ENCODE measurements at regions not wholly inside any gene's neighbourhood (a gene's known extent, or its start where the extent isn't known, plus 50 kb on each side); places are given as distances from the start of the nearest gene placed in this dataset.

DNA sequence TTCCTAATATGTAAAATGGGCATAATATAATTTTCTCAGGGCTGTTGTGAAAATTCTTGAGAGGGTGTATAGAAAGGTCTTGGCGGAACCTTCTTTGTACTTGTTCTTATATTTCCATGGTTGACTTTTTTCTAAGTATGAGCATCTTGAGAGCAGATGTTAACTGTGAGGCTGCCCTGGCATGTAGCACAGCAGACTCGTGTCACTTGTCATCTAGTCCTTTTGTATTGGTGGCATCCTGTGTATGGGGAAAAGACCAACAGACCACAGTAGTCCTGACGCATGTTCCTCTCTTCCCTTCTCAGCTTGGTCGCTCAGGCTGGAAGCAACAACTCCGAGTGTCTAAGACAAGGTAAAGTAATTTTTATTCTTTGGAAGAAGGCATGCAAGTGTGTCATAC, 153.8 kb upstream of the ZBED5 start (continued):
- TF ChIP-seq, protein P1, sequence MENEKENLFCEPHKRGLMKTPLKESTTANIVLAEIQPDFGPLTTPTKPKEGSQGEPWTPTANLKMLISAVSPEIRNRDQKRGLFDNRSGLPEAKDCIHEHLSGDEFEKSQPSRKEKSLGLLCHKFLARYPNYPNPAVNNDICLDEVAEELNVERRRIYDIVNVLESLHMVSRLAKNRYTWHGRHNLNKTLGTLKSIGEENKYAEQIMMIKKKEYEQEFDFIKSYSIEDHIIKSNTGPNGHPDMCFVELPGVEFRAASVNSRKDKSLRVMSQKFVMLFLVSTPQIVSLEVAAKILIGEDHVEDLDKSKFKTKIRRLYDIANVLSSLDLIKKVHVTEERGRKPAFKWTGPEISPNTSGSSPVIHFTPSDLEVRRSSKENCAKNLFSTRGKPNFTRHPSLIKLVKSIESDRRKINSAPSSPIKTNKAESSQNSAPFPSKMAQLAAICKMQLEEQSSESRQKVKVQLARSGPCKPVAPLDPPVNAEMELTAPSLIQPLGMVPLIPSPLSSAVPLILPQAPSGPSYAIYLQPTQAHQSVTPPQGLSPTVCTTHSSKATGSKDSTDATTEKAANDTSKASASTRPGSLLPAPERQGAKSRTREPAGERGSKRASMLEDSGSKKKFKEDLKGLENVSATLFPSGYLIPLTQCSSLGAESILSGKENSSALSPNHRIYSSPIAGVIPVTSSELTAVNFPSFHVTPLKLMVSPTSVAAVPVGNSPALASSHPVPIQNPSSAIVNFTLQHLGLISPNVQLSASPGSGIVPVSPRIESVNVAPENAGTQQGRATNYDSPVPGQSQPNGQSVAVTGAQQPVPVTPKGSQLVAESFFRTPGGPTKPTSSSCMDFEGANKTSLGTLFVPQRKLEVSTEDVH (IDR thresholded peaks at IDR 0.05; ENCODE audit: low read depth, partially characterized antibody) = no peak
- no peak for TF ChIP-seq ZNF207 (IDR thresholded peaks at IDR 0.05; ENCODE audit: borderline replicate concordance)
- TF ChIP-seq FOXM1 (IDR thresholded peaks at IDR 0.05; ENCODE audit: low read depth, low read length) = no peak
- TF ChIP-seq RUNX3 (IDR thresholded peaks at IDR 0.05; ENCODE audit: low read length) = no peak
- no peak for TF ChIP-seq KAT2A (conservative IDR thresholded peaks at IDR 0.05; ENCODE audit: control insufficient read depth, low read depth, low read length)
- TF ChIP-seq, protein P2, sequence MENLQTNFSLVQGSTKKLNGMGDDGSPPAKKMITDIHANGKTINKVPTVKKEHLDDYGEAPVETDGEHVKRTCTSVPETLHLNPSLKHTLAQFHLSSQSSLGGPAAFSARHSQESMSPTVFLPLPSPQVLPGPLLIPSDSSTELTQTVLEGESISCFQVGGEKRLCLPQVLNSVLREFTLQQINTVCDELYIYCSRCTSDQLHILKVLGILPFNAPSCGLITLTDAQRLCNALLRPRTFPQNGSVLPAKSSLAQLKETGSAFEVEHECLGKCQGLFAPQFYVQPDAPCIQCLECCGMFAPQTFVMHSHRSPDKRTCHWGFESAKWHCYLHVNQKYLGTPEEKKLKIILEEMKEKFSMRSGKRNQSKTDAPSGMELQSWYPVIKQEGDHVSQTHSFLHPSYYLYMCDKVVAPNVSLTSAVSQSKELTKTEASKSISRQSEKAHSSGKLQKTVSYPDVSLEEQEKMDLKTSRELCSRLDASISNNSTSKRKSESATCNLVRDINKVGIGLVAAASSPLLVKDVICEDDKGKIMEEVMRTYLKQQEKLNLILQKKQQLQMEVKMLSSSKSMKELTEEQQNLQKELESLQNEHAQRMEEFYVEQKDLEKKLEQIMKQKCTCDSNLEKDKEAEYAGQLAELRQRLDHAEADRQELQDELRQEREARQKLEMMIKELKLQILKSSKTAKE (IDR thresholded peaks at IDR 0.05; ENCODE audit: low read depth, poor library complexity, severe bottlenecking) = no peak
- no peak for TF ChIP-seq NR2C1 (IDR thresholded peaks at IDR 0.05)
- TF ChIP-seq KLF5 (IDR thresholded peaks at IDR 0.05; ENCODE audit: partially characterized antibody) = no peak
